Testis (tissue), 2 donors: ENCODE measurements at regions not wholly inside any gene's neighbourhood (a gene's known extent, or its start where the extent isn't known, plus 50 kb on each side); places are given as distances from the start of the nearest gene placed in this dataset.

ENCODE experiments used
- POLR2A ChIP-seq: fragments of 450-650 bp; IDR thresholded peaks from one replicate; pipeline ENCODE4 v1.6.1; 2017; ENCODE audit warnings: antibody characterized with exemption, mild to moderate bottlenecking, moderate library complexity
- TF ChIP-seq, protein P1 (sequence below), 3 experiments: fragments of 450-650 bp in 2 of 3; fragments of 200-600 bp in 1 of 3; sonication (generic) in 1 of 3; IDR thresholded peaks; one replicate each; pipeline ENCODE4 v1.5.1; 2016 to 2019; ENCODE audit warnings: antibody characterized with exemption in 3 of 3, mild to moderate bottlenecking in 2 of 3, moderate library complexity in 1 of 3

DNA sequence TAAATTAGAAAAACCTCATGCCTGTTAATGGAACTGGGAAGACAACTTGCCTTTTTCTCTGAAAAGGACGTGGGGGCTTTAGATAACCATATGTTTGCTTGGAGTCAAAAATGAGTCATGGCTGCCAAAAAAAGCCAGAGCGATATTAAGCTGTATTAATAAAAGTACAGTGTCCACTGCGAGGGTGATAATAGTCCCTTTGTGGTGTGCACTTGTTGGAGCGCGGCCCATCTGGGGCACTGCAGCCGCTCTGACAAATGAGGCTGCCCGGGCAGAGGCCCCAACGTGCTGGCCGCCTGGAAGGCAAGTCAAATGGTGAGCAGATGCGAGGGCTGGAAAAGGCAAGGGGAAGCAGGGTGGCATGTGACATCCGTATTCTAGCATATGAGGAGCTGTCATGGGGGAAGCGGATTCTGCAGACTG, 103.3 kb upstream of the NCK2 start:
- TF ChIP-seq, protein P1, sequence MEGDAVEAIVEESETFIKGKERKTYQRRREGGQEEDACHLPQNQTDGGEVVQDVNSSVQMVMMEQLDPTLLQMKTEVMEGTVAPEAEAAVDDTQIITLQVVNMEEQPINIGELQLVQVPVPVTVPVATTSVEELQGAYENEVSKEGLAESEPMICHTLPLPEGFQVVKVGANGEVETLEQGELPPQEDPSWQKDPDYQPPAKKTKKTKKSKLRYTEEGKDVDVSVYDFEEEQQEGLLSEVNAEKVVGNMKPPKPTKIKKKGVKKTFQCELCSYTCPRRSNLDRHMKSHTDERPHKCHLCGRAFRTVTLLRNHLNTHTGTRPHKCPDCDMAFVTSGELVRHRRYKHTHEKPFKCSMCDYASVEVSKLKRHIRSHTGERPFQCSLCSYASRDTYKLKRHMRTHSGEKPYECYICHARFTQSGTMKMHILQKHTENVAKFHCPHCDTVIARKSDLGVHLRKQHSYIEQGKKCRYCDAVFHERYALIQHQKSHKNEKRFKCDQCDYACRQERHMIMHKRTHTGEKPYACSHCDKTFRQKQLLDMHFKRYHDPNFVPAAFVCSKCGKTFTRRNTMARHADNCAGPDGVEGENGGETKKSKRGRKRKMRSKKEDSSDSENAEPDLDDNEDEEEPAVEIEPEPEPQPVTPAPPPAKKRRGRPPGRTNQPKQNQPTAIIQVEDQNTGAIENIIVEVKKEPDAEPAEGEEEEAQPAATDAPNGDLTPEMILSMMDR (IDR thresholded peaks at IDR 0.05) = no peak
- no peak for TF ChIP-seq POLR2A
